ENCODE measurements at regions not wholly inside any gene's neighbourhood (a gene's known extent, or its start where the extent isn't known, plus 50 kb on each side); places are given as distances from the start of the nearest gene placed in this dataset.

GRCh38 chr6:121887724-121888123 is 452.3 kb downstream of the GJA1 start:
- Histone ChIP-seq H3K9me3 (replicated peaks; ENCODE audit: control insufficient read depth, insufficient read depth, low read length) (no peaks in the 10 kb centered on the region), H3K4me1 (ENCODE audit: control insufficient read depth, insufficient read depth, low read length) (no peaks in the 10 kb centered on the region), H3K27me3 (replicated peaks in 1 of 2; ENCODE audit: control insufficient read depth in 2 of 2, insufficient read depth in 2 of 2, low read length in 1 of 2) (no peaks in the 10 kb centered on the region; a peak in 1 of 4 replicates), H3K27ac (ENCODE audit: control insufficient read depth, insufficient read depth) (no peak overlapping the region), H2AFZ (ENCODE audit: control insufficient read depth, low read depth, low read length) (no peak overlapping the region), H3K4me2 (ENCODE audit: control insufficient read depth, insufficient read depth) (no peak overlapping the region), H3K9ac (ENCODE audit: control insufficient read depth, insufficient read depth, low read length) (no peak overlapping the region), H3K4me3 (no peak overlapping the region), H3K36me3 (ENCODE audit: control insufficient read depth in 2 of 2, insufficient read depth in 2 of 2, low read length in 1 of 2) (no peaks in the 10 kb centered on the region), H3K79me2 (ENCODE audit: control insufficient read depth, insufficient read depth, low read length) (no peaks in the 10 kb centered on the region), H4K20me1 (ENCODE audit: control insufficient read depth, insufficient read depth) (no peaks in the 10 kb centered on the region)
- ChIA-PET SMC1A (ENCODE audit: uncharacterized antibody, unreplicated experiment) (no interaction called here), CTCF (no interaction called here), POLR2A (no interaction called here), RAD21 (ENCODE audit: unreplicated experiment) (no interaction called here)
- 35% methylated on average over 4 of the region's 4 CpGs for whole genome bisulfite sequencing (ENCODE audit: insufficient coverage, insufficient replicate concordance, low lambda C conversion rate, missing lambda C conversion rate)
- in situ Hi-C loops (cut with MboI) (no loop called here), intact Hi-C loops (cut with micrococcal nuclease; ENCODE audit: unreplicated experiment) (no loop called here)
- no TSS peak for BruUV-seq (replicated peaks)
- ATAC-seq (no peak), FAIRE-seq (no peak), DNase-seq (ENCODE audit: low read depth, low spot score) (no peak)
- no peak for TF ChIP-seq HCFC1 (IDR thresholded peaks at IDR 0.05; ENCODE audit: low read length)
- no peak for TF ChIP-seq EED (IDR thresholded peaks at IDR 0.05; ENCODE audit: low read depth)
- TF ChIP-seq IRF4 (IDR thresholded peaks at IDR 0.05; ENCODE audit: low read depth, low read length), result no peak
- TF ChIP-seq EGR1 (IDR thresholded peaks at IDR 0.05; ENCODE audit: borderline replicate concordance in 1 of 2, low read depth in 2 of 2, low read length in 2 of 2), result no peak
- TF ChIP-seq ATF7 (IDR thresholded peaks at IDR 0.05; ENCODE audit: low read depth), result no peak
- TF ChIP-seq POU2F2 (IDR thresholded peaks at IDR 0.05; ENCODE audit: borderline replicate concordance, low read depth, low read length), result no peak
- TF ChIP-seq CBX3 (IDR thresholded peaks at IDR 0.05; ENCODE audit: borderline replicate concordance, low read depth), result no peak
- TF ChIP-seq CREM (IDR thresholded peaks at IDR 0.05; ENCODE audit: low read depth), result no peak
- no peak for TF ChIP-seq TAF1 (IDR thresholded peaks at IDR 0.05; ENCODE audit: borderline replicate concordance, low read depth, low read length)
- no peak for TF ChIP-seq YBX1 (IDR thresholded peaks at IDR 0.05)
- no peak for TF ChIP-seq LARP7 (IDR thresholded peaks at IDR 0.05)
- TF ChIP-seq TCF7 (IDR thresholded peaks at IDR 0.05; ENCODE audit: borderline replicate concordance), result no peak
- no peak for TF ChIP-seq SREBF1 (IDR thresholded peaks at IDR 0.05; ENCODE audit: low read length)
- TF ChIP-seq CREB1 (IDR thresholded peaks at IDR 0.05; ENCODE audit: low read depth), result no peak
- TF ChIP-seq NBN (IDR thresholded peaks at IDR 0.05), result no peak
- no peak for TF ChIP-seq POLR2AphosphoS5 (IDR thresholded peaks at IDR 0.05; ENCODE audit: low read length)
- TF ChIP-seq SMAD5 (IDR thresholded peaks at IDR 0.05; ENCODE audit: low read depth), result no peak
- TF ChIP-seq GABPA (IDR thresholded peaks at IDR 0.05; ENCODE audit: low read depth), result no peak
- no peak for TF ChIP-seq WRNIP1 (IDR thresholded peaks at IDR 0.05; ENCODE audit: borderline replicate concordance, low read depth, low read length)

Data from GM12878 (cell line).